Activated naive CD8-positive, alpha-beta T cell treated with anti-CD3 and anti-CD28 coated beads, Interleukin-2, amount 50 U/mL, for 16 hours (primary cell): ENCODE measurements at regions not wholly inside any gene's neighbourhood (a gene's known extent, or its start where the extent isn't known, plus 50 kb on each side); places are given as distances from the start of the nearest gene placed in this dataset.

Experiments
- DNase-seq: peaks from one replicate; pipeline ENCODE4 v3.0.0-alpha.2; 2020; ENCODE audit warnings: low read depth, low spot score

- DNase-seq: no peak
Observed at GRCh38 chr1:82589588-82589987, 788.9 kb downstream of the ADGRL2 start.

GRCh38 chr1:82587371-82587770 is 786.6 kb downstream of the ADGRL2 start:
- DNase-seq: no peak

- no peak for DNase-seq
Observed at GRCh38 chr1:82586473-82586872, 785.7 kb downstream of the ADGRL2 start.

DNA sequence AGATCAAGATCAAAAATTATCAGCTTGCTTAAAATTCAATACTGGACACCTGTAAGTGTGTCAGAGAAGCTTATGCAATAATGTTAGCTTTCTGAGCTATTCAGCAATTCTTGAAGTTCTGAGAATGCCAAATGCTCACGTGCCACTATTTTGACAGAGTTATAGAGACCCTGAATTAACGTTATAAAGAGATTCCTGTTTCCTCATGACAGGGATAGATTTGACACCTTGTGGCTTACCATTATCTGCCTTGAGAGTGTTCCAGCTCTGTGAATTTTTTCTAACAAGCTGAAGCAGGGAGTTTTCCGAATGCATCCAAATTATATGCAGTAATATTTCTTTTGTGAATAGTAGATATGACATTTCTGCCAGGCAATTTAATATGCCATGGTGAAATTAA is 781.6 kb downstream of the ADGRL2 start:
- DNase-seq: no peak

- DNase-seq: no peak
Observed at GRCh38 chr1:82578086-82578726, 777.5 kb downstream of the ADGRL2 start.

- DNase-seq: no peak
Observed at GRCh38 chr1:82567348-82567747, 766.6 kb downstream of the ADGRL2 start.

- DNase-seq: no peak
Observed at GRCh38 chr1:82565546-82565945, 764.8 kb downstream of the ADGRL2 start.

- DNase-seq: no peak
Observed at GRCh38 chr1:82565146-82565545, 764.4 kb downstream of the ADGRL2 start.

DNA sequence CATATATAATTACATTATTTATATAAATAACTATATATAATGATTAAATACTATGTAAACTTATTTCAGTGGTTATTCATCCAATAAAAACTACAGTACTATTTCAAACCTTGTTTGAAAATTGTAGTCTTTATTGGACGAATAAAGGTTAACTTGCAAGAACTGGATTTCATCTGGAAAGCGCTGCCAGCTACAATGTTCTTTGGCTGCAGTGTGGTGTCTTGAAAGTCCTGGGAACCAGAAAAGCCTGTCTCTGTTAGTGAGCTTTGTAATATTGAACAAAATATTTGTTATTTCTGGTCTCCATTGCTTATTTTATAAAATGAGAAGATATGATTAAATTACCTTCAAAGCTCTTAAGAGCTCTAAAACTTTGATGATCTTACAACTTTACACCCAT is 763.6 kb downstream of the ADGRL2 start:
- no peak for DNase-seq

GRCh38 chr1:82562448-82562847 is 761.7 kb downstream of the ADGRL2 start:
- no peak for DNase-seq

- DNase-seq: no peak
Observed at GRCh38 chr1:82560566-82560965, 759.8 kb downstream of the ADGRL2 start.

DNA sequence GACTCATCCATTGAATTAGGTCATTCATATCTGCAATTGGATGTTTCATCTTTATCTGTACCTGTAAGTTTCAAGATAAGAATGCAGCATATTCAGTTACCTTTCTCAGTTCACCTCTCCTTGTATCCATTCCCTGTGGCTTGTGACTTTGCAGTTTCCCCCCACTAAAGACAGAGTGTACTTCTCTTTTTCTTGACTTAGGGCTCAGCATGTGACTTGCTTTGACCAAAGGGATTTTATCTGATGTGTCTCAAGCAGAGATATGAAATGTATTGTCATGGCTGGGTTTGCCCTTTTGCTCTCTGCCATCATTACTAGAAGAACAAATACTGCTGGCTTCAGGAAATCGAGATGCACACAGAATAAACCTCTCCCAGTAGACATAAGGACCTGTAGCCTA is 754.8 kb downstream of the ADGRL2 start:
- DNase-seq: no peak

GRCh38 chr1:82549841-82550240 is 749.1 kb downstream of the ADGRL2 start:
- DNase-seq: no peak

- DNase-seq: no peak
Observed at GRCh38 chr1:82542766-82543165, 742.0 kb downstream of the ADGRL2 start.

- DNase-seq: no peak
Observed at GRCh38 chr1:82542141-82542540, 741.4 kb downstream of the ADGRL2 start.

GRCh38 chr1:82540006-82540405 is 739.3 kb downstream of the ADGRL2 start:
- DNase-seq: no peak

DNA sequence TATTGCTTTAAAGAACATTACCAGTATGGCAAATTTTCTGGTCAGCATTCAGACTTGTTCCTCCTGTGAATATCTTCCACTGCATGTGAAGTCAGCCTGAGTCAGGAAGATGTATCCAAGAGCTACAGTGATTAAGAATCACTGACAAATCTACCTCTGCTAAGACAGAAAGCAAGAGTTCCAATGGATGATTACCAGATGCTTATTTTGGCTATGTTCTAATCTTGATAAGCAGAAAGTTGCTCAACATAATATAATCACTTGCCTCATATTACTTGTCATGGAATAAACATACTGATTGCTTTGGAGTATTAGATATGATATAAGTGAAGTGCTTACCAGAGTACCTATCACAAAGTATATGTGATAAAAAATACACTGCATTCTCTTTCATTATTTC is 738.1 kb downstream of the ADGRL2 start:
- DNase-seq: no peak

DNA sequence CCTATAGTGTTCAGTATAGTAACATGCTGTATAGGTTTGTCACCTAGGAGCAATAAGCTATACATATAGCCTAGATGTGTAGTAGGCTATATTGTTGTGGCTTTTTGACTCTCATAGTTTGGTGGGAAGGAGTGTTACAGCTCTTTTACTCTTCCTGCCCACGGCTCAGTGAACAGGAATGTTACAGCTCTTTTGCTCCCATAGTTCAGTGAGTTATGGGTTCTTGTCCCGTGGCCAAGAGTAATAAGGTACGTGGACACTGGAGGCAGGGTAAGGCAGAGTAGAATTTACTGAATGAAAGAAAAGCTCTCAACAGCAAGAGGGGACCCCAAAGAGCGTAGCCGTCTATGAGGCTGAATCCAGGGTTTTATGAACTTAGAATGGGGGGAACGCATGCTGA is 734.3 kb downstream of the ADGRL2 start:
- no peak for DNase-seq

GRCh38 chr1:82525378-82525777 is 724.6 kb downstream of the ADGRL2 start:
- DNase-seq: no peak

GRCh38 chr1:82520611-82521010 is 719.9 kb downstream of the ADGRL2 start:
- no peak for DNase-seq

GRCh38 chr1:82517586-82517985 is 716.9 kb downstream of the ADGRL2 start:
- no peak for DNase-seq

DNA sequence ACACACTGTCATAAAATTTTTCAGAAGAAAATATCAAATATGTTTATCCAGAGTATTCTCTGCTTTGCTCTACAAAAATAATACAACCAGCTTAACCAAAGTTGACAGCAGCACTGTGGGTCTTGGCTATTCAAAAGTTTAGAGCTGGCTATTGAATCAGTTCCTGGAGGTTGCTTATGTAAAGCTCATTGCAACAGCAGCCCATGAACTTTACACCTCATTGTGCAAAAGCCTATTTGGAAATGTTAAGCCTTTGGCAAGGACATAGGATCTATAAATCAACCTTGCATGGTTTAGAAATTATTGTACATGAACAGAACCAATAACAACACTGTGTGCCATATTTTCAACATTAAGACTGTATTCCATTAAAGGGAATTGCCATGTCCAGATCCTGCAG is 714.9 kb downstream of the ADGRL2 start:
- no peak for DNase-seq

DNA sequence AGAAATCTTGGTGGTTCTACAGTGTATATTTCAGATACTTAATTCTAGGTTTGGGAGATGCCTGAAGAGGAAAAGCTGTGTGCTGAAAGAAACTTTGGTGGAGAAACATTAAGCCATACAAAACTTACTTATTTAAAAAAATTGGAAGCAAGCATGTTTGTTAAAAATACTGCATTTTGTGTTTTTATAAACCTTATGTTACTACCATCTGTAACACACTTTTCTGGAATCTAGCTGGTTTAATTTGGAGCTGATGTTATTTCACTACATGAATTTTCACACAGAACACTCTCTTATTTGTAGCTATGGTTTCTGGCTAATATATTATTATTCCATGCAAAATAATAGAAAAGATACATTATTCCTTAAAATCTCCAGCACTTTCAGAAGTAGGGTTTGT is 710.7 kb downstream of the ADGRL2 start:
- DNase-seq: no peak

- DNase-seq: no peak
Observed at GRCh38 chr1:82510431-82510830, 709.7 kb downstream of the ADGRL2 start.
